ENCODE measurements at regions not wholly inside any gene's neighbourhood (a gene's known extent, or its start where the extent isn't known, plus 50 kb on each side); places are given as distances from the start of the nearest gene placed in this dataset.

DNA sequence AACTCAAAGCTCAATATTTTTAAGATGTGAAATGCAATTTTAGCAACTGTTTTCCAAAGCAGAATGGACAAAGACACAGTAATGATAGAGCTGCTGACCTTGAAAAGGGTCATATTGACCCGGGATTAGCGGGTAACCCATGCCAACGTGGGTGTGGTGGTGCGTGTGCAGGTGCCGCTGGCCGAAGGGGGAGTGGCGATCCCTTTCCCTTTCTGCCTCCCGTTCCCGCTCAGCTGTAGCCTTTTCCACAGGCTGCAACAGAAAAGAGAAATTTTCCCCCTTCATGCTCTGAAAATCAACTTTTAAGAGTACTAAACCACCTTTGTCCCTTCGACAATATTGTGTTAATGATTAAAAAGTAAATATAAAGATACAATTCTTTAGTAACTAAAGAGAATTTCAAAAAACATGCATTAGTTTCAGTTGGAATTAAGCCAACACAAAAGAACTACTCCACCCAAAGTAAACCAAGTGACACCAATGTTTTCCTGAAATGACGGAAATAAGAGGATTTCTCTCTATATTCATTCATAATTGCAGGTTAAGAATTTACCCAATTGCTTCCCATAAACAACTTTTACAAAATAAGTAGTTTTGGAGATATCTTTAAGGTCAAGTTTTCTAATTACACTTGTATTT lies 105.2 kb downstream of the ZNF608 start:
- Histone ChIP-seq H3K4me3 (no peak overlapping the region), H3K27me3 (peaks cover 0 to 67% (median 0%) of the 10 kb centered on the region in 11 experiments; a peak in 7 of 22 replicates), H3K4me2 (no peak overlapping the region), H3K9ac (no peak overlapping the region), H3K27ac (no peak overlapping the region), H3K9me3 (replicated peaks in 1 of 11) (no peaks in the 10 kb centered on the region), H4K20me1 (peaks cover 0 to 90% (median 0%) of the 10 kb centered on the region in 11 experiments; a peak in 7 of 22 replicates), H3K4me1 (peaks cover 0 to 12% (median 8%) of the 10 kb centered on the region in 10 experiments; a peak in 16 of 20 replicates), H3K36me3 (peaks cover 0 to 100% (median 84%) of the 10 kb centered on the region in 11 experiments; a peak in 17 of 22 replicates)
- no peak for TF ChIP-seq Cebpa-rat (IDR thresholded peaks at IDR 0.05)

DNA sequence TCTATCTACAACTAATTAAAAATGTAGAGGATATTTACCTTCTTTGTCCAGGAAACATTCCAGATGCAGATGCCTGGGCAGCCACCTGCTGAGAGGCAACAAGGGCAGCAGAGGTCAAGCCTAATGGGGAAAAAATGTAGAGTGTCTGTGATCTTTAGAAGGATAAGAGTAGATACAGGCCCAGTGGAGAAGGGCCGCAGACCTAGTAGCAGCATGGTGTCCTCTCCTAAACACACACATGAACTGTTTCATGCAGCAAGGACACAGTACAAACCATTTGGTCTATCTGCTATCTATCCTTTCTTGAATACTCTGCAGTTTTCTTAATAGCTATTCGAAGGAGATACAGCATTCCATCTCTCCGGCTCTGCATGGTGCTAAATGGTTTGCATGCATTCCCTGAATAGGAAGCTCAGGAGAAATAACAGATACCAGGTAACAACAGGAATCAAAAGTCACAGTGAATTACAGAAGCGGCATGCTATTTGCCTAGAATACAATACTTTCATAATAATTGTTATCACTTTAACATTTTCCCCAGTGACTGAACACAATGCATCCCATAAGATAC lies 107.3 kb downstream of the ZNF608 start:
- H3K9me3 ChIP-seq (replicated peaks in 1 of 11): no peaks in the 10 kb centered on the region
- H4K20me1 ChIP-seq: peaks cover 0 to 74% (median 0%) of the 10 kb centered on the region in 11 experiments; a peak in 4 of 22 replicates
- no peak overlapping the region for H3K27ac ChIP-seq
- no peaks in the 10 kb centered on the region; a peak in 1 of 20 replicates for H3K4me1 ChIP-seq
- no peak for TF ChIP-seq Cebpa-rat (IDR thresholded peaks at IDR 0.05)
- no peak overlapping the region for H3K4me2 ChIP-seq
- peaks cover 0 to 100% (median 79%) of the 10 kb centered on the region in 11 experiments; a peak in 17 of 22 replicates for H3K36me3 ChIP-seq
- no peak overlapping the region for H3K4me3 ChIP-seq
- H3K9ac ChIP-seq: no peak overlapping the region
- peaks cover 0 to 46% (median 0%) of the 10 kb centered on the region in 11 experiments; a peak in 6 of 22 replicates for H3K27me3 ChIP-seq

DNA sequence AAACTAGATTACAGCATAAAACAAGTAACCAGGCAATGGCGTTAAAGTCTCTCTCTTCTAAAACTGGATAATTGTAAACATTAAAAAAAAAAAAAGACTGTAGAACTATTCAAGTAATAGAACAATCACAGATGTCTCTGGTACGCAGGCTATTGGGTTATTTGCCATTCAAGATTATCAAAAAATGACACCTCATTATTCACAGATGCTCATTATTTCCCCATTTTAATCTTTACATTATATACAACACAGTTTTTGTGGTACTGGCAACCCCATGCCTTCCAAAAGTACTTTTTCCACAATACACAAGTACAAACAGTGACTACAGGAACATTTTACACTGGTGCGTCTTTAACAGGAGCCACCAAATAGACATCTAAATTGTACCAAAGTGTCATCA lies 109.4 kb downstream of the ZNF608 start:
- no peak overlapping the region for H3K4me3 ChIP-seq
- H3K36me3 ChIP-seq: peaks cover 0 to 92% (median 58%) of the 10 kb centered on the region in 11 experiments; a peak in 16 of 22 replicates
- H3K27me3 ChIP-seq: peaks cover 0 to 24% (median 0%) of the 10 kb centered on the region in 11 experiments; a peak in 4 of 22 replicates
- no peak overlapping the region for H3K27ac ChIP-seq
- TF ChIP-seq Cebpa-rat (IDR thresholded peaks at IDR 0.05): no peak
- no peaks in the 10 kb centered on the region for H3K9me3 ChIP-seq (replicated peaks in 1 of 11)
- H3K4me1 ChIP-seq: peaks cover 0 to 6% (median 2%) of the 10 kb centered on the region in 10 experiments; a peak in 8 of 20 replicates
- H3K4me2 ChIP-seq: no peak overlapping the region
- no peak overlapping the region for H3K9ac ChIP-seq
- peaks cover 0 to 57% (median 0%) of the 10 kb centered on the region in 11 experiments; a peak in 4 of 22 replicates for H4K20me1 ChIP-seq

DNA sequence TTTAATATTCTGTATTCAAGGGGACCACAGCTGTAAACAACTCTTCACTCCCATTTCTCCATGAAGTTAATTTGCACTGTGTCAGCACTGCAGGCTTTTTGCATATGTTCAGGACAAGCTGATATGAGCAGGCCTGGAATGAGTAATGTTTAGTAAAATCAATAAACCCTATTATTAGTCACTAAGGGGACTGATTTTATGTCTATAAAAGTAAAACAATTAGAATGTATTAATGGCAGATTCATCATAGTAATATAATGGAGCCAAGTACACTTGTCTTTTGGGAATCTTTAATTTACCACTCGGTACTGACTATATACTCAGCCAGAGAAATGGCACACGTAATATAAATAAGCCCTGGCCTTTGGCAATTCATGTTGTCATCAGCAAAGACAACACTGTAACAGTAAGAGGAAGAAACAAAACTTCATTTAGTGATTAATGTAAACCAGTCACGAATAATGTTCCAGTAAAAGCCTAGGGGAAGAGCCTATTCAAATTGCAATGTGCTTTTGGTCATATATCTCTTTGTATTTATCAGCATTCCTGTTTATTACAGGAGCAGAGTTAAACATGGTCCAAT lies 111.6 kb downstream of the ZNF608 start:
- peaks cover 0 to 70% (median 38%) of the 10 kb centered on the region in 11 experiments; a peak in 16 of 22 replicates for H3K36me3 ChIP-seq
- H4K20me1 ChIP-seq: peaks cover 0 to 40% (median 0%) of the 10 kb centered on the region in 11 experiments; a peak in 4 of 22 replicates
- no peak overlapping the region for H3K4me3 ChIP-seq
- no peaks in the 10 kb centered on the region for H3K9me3 ChIP-seq (replicated peaks in 1 of 11)
- no peak overlapping the region for H3K9ac ChIP-seq
- peaks cover 0 to 7% (median 0%) of the 10 kb centered on the region in 11 experiments; a peak in 3 of 22 replicates for H3K27me3 ChIP-seq
- TF ChIP-seq Cebpa-rat (IDR thresholded peaks at IDR 0.05): no peak
- no peak overlapping the region for H3K27ac ChIP-seq
- H3K4me2 ChIP-seq: no peak overlapping the region
- peaks cover 0 to 18% (median 5%) of the 10 kb centered on the region in 10 experiments; a peak in 8 of 20 replicates for H3K4me1 ChIP-seq

DNA sequence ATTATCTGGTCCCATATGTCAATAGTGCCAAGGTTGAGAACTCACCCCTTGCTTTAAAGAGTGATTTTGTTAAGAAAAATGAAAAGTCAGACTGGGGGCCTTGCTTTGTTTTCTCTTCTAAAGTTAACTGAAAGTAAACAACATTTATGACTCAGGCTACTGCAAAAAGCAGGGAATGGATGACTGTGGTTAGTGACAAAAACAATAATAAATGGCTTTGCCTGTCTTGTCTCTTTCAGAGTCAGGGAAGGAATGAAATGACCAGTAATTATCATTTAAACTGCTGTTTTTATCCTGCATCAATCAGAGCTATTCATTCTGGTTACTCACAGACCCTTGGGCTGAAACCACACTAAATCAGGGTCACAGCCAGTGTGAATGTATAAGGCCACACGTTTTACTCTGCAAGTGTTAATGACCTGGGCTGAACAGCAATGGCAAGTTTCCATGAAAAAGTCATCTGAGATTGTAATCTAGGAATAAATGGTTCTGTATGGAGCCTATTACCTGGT lies 112.2 kb downstream of the ZNF608 start:
- H3K9me3 ChIP-seq (replicated peaks in 1 of 11): no peaks in the 10 kb centered on the region
- H3K27me3 ChIP-seq: peaks cover 0 to 5% (median 0%) of the 10 kb centered on the region in 11 experiments; a peak in 3 of 22 replicates
- H3K27ac ChIP-seq: no peak overlapping the region
- H4K20me1 ChIP-seq: peaks cover 0 to 36% (median 0%) of the 10 kb centered on the region in 11 experiments; a peak in 4 of 22 replicates
- H3K4me3 ChIP-seq: no peak overlapping the region
- no peak overlapping the region for H3K4me2 ChIP-seq
- H3K4me1 ChIP-seq: peaks cover 2 to 21% (median 7%) of the 10 kb centered on the region in 10 experiments; a peak in 15 of 20 replicates
- no peak for TF ChIP-seq Cebpa-rat (IDR thresholded peaks at IDR 0.05)
- H3K36me3 ChIP-seq: peaks cover 0 to 65% (median 34%) of the 10 kb centered on the region in 11 experiments; a peak in 16 of 22 replicates
- H3K9ac ChIP-seq: no peak overlapping the region

DNA sequence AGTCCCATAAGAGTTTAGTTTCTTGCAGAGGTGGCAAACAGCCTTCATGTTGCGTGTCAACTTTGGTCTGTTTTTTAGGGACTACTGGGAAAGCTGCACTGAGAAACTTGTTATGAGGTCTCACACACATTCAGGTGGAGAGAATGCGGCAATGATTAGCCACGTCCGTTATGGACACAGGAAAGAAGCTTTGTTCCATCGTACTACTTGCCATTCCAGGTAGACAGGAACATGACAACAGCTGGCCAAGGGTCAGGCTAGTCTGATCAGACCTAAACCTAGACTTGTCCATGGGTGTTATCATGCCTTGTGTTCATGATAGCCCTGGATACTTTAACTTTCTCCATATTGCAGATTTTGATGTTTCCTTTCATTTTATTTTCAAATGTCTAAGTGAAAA lies 113.2 kb downstream of the ZNF608 start:
- Histone ChIP-seq H3K4me3 (no peak overlapping the region), H3K9me3 (replicated peaks in 1 of 11) (no peaks in the 10 kb centered on the region), H4K20me1 (peaks cover 0 to 30% (median 0%) of the 10 kb centered on the region in 11 experiments; a peak in 5 of 22 replicates), H3K4me1 (peaks cover 8 to 21% (median 10%) of the 10 kb centered on the region in 10 experiments; a peak in 15 of 20 replicates), H3K27ac (no peak overlapping the region), H3K27me3 (peaks cover 0 to 3% (median 0%) of the 10 kb centered on the region in 11 experiments; a peak in 1 of 22 replicates), H3K9ac (no peak overlapping the region), H3K36me3 (peaks cover 0 to 54% (median 24%) of the 10 kb centered on the region in 11 experiments; a peak in 14 of 22 replicates), H3K4me2 (no peak overlapping the region)
- TF ChIP-seq Cebpa-rat (IDR thresholded peaks at IDR 0.05): no peak

DNA sequence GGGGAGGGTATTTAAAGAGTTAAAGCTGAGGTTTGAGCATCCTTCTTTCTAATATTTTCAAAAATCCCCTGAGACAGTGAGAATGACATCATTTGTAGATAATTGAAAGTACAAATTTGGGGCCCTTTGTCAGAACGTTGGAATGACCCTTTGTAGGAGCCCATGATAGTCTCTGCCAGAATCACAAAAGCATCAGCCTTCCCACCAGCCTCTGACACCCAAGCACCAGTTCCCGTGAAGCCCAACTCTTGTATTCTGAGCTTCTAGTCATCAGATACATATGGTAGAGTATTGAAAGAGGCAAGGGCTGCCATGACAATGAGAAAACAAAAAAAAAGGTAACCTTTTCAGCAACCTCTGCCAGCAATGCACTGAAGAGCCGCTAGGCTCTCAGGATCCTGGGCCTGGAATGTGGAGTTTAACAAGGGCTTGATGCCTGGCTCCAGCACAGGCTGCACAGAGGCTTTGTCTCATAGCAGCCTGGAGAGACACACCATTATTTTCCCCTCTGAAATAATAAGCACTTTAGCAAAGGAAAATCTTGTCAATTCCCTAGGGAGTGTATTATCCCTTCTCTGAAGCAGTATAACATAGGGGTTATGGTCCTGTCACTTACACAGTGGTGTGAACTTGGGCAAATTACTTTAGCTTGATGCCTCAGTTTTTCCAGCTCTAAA lies 114.4 kb downstream of the ZNF608 start:
- H3K9ac ChIP-seq: no peak overlapping the region
- H3K36me3 ChIP-seq: peaks cover 0 to 42% (median 14%) of the 10 kb centered on the region in 11 experiments; a peak in 12 of 22 replicates
- no peak for TF ChIP-seq Cebpa-rat (IDR thresholded peaks at IDR 0.05)
- peaks cover 8 to 21% (median 10%) of the 10 kb centered on the region in 10 experiments; a peak in 15 of 20 replicates for H3K4me1 ChIP-seq
- H3K9me3 ChIP-seq (replicated peaks in 1 of 11): no peaks in the 10 kb centered on the region
- H4K20me1 ChIP-seq: peaks cover 0 to 19% (median 0%) of the 10 kb centered on the region in 11 experiments; a peak in 4 of 22 replicates
- no peak overlapping the region for H3K27ac ChIP-seq
- peaks cover 0 to 3% (median 0%) of the 10 kb centered on the region in 11 experiments; a peak in 1 of 22 replicates for H3K27me3 ChIP-seq
- H3K4me2 ChIP-seq: peak overlapping the region in 1 of 11 experiments; percentile 1; a peak in 2 of 22 replicates
- H3K4me3 ChIP-seq: no peak overlapping the region
